GM12865 (cell line): ENCODE measurements at regions not wholly inside any gene's neighbourhood (a gene's known extent, or its start where the extent isn't known, plus 50 kb on each side); places are given as distances from the start of the nearest gene placed in this dataset.

Source experiments
- DNase-seq: peaks from one replicate; pipeline ENCODE4 v3.0.0; 2010; ENCODE audit warnings: low read depth
- H3K4me3 ChIP-seq: 2 replicates; pipeline ENCODE4 v1.5.1; 2011; ENCODE audit warnings: mild to moderate bottlenecking, low read depth, low read length, control low read depth
- CTCF ChIP-seq: IDR thresholded peaks from 2 replicates; pipeline ENCODE4 v1.5.1; 2011; ENCODE audit warnings: low read length, control low read depth, low read depth, inconsistent platforms; ENCODE audit not compliant: insufficient read depth; ENCODE audit errors: missing control alignments

GRCh38 chr9:28232686-28233085, 659.4 kb upstream of the C9orf72 start:
- no peak for DNase-seq
- TF ChIP-seq CTCF, result no peak
- no peak overlapping the region for H3K4me3 ChIP-seq

GRCh38 chr9:28234133-28234893, 661.0 kb upstream of the C9orf72 start:
- no peak overlapping the region for H3K4me3 ChIP-seq
- DNase-seq, result no peak
- TF ChIP-seq CTCF, result no peak

- H3K4me3 ChIP-seq, result no peak overlapping the region
- DNase-seq, result no peak
- TF ChIP-seq CTCF, result no peak
Observed at GRCh38 chr9:28234894-28235277, 661.6 kb upstream of the C9orf72 start.

GRCh38 chr9:28249424-28249823, 676.1 kb upstream of the C9orf72 start:
- no peak overlapping the region for H3K4me3 ChIP-seq
- no peak for TF ChIP-seq CTCF
- no peak for DNase-seq

GRCh38 chr9:28255174-28255573, 681.9 kb upstream of the C9orf72 start:
- DNase-seq, result no peak
- no peak for TF ChIP-seq CTCF

GRCh38 chr9:28260330-28260729, 687.0 kb upstream of the C9orf72 start:
- TF ChIP-seq CTCF, result no peak
- DNase-seq, result no peak
- H3K4me3 ChIP-seq, result no peak overlapping the region

More at GRCh38 chr9:28255174-28255573, 681.9 kb upstream of the C9orf72 start:
- no peak overlapping the region for H3K4me3 ChIP-seq

- no peak for DNase-seq
- no peak for TF ChIP-seq CTCF
- no peak overlapping the region for H3K4me3 ChIP-seq
Observed at GRCh38 chr9:28264368-28264767, 691.1 kb upstream of the C9orf72 start.
